ENCODE measurements at regions not wholly inside any gene's neighbourhood (a gene's known extent, or its start where the extent isn't known, plus 50 kb on each side); places are given as distances from the start of the nearest gene placed in this dataset.

DNA sequence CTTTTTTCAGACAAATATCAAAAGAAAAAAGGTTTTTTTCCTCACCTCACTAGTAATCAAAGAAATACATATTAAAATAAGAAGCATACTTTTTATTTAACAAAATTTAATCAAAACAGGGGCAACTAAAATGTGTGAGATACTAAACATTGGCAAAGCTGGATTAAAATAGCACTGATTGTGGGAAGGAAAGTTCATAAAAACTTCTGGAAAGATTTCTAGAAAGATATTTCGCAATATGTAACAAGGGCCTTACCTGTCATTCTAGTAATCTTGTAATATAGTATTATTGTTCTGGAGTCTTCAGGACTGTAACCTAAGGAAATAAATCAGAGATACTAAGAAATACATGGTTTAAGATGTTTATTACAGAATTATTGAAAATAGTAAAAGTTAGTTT, 482.5 kb downstream of the SUCLA2 start:
- DNase-seq (ENCODE audit: low spot score): no peak

DNA sequence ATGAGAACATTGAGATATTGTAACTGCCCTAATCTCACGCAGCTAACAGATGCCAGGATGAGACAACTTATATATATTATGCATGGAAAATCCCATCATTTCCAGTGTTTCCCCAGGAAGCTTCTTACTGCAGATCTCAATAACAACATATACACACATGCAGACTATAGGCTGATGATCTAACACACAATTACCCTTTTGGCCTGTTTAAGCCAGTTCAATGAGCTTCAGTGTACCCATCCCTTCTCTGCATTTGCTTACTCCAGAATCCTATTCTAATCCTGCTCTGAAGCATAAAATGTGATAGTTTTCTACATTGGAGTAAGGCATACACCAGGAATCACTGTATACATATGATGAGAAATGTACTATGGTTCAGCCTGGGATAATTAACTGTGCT, 489.4 kb downstream of the SUCLA2 start:
- no peak for DNase-seq (ENCODE audit: low spot score)

DNA sequence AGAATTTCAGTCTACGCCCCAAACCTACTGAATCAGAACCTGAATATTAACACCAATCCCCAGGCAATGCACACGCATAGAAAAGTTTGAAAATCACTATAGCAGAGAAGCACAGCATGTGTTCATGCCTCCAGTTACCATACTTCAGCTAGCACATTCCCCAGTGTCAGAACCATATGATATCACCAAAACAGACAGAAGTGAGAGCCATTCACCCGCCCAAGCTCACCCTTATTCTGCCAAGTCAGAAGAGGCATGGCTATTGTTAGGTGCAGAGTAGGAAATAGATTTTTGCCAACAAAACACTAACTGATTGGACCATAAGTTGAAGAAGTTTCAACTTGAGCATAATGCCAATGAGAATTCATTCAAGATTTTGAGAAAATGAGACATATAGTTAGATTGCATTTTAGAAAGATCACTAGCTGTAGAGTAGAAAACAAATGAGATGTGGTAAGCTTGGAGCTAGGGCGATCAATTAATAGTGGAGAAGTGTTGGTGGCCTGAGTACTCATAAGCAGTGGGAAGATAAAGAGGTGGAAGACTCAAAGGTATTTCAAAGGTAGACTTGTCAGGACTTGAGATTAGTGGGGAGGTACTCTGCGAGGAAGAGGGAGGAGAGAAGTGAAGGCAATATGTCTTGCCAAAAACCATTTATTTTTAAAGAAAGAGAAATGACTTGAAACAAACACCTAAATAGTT, 492.4 kb downstream of the SUCLA2 start:
- no peak for DNase-seq (ENCODE audit: low spot score)

DNA sequence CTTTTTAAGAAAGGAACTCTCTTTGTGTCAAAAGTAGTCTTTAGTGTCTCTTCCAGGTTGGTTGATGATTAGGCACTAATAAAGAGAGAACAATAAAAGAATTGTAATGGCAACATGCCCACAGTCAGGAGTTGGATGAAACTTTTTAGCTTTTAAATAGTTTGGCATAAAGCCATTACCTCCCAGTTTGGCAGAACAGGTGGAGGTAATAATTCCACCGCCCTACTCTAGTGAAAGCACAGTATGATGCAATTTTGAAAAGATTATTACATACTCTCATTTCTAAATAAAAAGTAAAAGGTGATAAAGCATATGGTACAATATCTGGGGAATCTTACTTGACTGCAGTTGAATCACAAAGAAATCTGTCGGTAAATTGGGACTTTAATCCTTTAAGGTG, 497.6 kb downstream of the SUCLA2 start:
- DNase-seq (ENCODE audit: low spot score): no peak

DNA sequence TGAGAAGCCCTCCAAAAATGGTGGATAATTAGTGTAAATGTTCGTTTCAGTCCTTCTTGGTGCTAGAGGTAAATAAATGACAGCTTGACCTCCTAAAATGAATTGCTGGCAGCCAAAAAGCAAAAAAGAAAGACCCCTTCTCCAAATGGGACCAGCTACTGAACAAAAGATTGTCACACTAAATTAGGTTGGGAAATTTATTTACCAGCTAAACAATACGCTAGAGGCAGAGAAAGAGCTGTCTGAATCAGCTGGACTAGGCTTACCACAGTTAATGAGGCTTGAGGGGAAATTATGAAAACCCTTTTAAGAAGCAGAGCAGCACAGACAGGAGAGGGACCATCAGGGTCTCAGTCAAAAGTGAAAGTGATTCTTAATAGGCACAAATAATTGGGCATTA, 498.9 kb downstream of the SUCLA2 start:
- DNase-seq (ENCODE audit: low spot score): no peak

DNA sequence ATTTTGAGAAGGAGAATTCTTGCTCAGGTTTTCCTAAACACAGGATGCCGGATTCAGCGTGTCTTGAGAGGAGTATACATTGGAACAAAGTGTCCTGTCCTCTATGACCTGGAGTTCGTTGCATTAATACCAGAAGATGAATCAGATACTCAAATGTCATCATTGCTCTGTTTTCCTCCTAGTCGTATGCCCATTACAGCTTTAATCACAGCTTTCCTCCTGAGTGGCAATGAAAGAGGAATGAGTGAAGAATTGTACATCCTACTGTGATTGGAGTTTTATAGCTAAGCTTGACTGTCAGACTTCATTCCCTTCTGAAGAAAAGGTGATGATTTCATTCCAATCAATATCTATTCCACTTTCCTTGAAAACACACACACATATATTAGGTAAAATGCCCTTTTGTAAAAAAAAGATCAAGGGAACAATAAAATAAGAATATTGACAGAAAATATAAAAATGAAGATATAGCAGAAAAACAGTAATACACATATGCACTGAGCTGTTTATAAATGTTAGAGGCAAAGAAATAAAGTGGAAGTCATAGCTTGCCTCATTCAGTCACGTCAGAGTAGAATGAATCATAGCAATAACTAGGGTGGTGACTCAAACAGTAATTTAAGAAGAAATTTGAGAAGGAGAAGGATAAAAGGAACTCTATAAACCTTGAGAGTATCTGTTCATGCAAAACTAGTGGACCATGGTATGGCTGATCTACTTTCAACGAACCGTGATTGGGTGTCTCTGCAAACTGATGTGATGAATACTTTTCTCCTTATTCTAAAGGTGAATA, 501.5 kb downstream of the SUCLA2 start:
- DNase-seq (ENCODE audit: low spot score): peak; percentile 43

DNA sequence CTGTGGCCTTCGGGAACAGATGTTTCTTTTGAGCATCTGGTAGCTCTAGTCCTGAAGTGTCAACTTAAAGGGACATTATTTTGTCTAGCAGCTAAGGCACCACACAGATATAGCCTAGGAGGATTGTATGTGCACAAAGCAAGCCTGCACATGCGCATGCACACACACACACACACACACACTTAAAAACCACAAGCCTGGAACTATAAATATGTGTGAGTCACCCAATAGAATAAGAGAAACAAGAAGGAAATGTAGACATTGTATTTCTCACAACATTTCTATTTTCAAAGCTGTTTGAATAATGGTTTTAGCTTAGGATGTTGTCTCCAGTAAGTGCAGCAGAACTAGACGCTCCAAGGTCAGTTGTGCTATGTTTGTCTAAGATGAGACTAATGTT, 516.5 kb downstream of the SUCLA2 start:
- peak; percentile 31 for DNase-seq (ENCODE audit: low spot score)

DNA sequence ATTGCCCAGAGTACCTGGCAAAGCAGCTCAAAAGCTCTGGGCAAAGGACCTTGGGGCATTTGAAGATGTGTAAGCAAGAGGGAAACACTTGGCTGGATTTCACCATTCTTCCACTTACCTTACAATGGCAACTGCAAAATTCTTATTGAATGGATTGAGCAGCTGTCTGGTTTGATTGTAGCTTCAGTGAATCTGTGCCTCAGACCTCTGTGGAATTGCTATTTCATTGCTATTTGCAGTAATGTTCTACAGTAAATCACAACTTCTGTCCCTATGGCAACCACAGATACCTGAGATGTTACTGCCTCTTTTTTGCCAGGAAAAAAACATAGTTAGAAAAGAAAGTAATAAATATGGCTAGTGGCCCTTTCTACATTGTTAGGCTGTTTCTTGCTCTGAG, 519.5 kb downstream of the SUCLA2 start:
- no peak for DNase-seq (ENCODE audit: low spot score)

DNA sequence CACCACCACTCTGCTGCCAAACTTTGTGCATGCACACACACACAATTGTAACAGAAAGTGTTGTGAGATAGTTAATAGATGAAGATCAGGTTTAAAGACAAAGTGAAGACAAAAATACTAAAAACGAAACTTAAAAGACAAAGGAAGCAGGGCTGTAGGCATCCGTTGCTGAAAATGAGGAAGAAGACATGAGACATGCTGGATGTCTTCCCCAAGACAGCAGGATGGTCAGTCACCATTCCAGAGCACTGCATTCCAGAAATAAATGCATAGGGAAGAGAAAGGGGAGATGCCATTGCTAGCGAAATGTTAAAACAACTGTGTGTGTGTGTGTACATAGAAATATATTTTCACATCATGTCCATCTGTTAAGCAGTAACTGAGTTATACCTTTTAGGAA, 520.1 kb downstream of the SUCLA2 start:
- DNase-seq (ENCODE audit: low spot score): no peak

DNA sequence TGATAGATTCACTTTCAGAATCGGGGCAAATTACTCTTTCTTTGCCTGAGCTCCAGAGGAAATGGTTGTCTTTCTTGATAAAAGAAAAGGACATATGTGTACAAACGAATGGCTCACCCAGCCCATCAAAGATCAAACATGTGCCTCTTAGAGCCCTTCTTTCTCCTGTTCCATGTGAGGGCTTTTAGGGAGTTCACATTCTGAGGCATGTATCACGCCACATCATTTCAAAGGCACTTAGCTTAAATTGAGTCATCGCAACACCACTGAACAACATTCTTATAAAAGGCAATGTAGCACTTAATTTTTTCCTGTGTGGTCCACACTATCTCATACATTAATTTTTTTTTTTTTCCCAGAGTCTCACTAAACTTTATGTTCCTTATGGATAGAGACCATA, 521.0 kb downstream of the SUCLA2 start:
- peak; percentile 36 for DNase-seq (ENCODE audit: low spot score)

DNA sequence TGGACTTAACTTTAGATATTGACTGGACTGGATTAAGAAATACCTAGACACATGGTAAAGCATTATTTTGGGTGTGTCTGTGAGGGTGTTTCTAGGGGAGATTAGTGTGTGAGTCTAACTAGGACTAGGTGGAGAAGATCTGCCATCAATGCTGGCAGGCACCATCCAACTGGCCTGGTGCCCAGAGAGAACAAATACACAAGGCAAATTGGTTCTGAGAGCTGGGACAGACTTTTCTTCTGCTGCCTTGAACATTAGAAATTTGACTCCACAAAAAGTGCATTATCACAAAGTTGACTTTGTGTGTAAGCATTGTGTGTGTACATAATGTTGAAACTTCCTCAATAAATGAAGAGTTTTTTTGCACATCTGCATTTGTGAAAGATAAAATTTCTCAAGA, 522.1 kb downstream of the SUCLA2 start:
- no peak for DNase-seq (ENCODE audit: low spot score)

DNA sequence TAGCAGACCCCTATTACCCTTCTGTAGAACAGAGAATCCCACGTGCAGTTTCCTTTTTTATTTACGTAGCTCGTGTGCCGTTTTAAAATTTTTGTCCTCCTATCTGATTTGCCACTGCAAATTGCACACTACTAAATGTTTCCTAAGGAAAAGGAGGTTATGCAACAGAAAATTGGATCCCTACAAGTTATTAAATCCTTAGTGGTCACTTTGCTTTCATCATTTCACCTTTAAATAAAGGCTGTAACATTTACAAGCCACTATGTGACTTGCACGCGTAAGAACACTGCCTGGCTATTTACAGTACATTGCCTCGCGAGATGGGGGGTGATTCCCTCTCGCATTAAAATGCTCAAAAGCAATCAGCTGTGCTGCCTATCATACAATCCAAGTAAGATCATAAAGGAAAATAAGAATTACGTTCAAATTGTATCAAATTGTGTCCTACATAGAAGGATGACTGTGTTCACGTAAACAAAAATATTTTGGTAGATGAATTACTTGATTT, 525.6 kb downstream of the SUCLA2 start:
- DNase-seq (ENCODE audit: low spot score): no peak

DNA sequence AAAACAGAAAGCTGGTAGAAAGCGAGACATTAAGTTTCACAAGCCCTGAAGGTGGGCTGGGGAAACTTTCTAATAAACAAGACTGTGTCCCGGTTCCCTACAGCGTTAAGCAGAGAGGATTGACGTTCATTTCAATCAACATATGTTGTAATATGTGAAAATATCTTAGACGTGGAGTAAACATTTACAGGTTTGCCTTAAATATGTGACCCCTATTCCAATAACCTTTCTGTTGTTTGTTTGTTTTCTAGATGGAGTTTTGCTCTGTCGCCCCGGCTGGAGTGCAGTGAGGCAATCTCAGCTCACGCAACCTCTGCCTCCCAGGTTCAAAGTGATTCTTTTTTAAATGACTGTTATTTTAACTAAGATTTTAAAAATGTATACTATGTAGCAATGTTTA, 526.2 kb downstream of the SUCLA2 start:
- no peak for DNase-seq (ENCODE audit: low spot score)

DNA sequence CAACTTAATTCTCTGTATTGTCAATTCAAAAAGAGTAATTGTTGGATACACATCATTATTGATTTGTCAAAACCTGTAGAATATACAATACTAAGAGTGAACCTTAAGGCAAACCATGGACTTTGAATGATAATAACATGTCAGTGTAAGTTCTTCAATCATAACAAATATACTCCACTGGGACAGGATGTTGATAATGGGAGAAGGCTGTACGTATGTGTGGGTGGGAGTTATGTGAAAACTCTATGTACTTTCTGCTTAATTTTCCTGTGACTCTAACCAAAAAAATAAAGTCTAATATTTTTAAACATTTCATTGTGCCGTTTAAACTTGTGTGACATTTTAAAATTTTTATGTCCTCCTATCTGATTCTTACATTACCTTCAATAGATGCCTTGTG, 526.7 kb downstream of the SUCLA2 start:
- DNase-seq (ENCODE audit: low spot score): no peak

DNA sequence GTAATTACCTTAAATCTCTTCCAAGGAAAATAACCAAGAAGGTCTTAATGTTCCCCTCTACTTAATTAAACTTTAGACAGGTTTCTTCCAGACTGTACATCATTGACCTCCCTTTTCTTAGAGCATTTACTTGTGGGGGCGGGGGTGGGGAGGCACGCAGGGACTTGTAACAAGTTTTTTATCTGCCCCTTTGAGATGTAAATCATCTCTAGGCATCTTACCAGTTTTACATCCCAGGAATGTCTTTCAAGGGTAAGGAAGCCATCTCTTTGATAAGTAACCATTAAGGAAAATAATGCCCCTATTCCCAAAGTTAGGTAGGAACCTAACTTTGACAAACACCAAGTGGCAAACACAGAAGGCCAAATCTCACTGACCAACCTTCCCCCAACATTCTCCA, 528.6 kb downstream of the SUCLA2 start:
- DNase-seq (ENCODE audit: low spot score): no peak

DNA sequence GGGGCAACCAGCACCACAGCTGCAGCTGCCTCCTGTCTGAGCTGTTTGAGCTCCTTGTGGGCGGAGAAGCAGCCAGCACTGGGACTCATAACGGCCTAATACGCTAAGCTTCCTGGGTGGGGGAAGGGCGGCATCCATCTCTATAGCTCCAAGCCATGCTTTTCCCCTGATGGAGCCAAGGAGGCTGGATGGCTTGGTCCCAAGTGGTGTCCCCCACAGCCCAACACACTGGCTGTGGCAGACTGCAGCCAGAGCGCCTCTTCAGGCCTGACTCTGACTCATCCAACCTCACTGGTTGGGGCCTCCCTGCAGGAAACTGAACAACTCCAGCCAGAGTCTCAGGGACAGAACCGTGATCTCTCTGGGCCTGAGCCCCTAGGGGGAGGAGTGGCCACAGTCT, 537.3 kb downstream of the SUCLA2 start:
- DNase-seq (ENCODE audit: low spot score): no peak

DNA sequence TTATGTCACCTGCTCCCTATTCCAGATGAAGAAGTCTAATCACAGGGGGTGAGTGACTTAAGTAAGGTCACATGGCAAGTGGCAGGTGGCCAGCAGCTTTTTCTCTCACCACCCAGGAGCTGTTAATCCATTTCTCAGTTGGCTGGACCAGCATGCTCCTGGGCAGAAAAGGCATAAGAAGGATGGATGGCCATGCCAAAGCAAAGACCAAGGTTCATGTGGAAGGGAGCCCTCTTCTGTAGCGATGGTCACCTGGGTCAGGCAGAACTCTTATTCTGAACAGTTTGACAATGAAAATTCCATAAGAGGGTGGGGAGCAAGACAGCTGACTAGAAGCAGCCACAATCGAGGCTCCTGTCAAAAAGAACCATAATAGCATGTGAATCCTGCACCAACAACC, 538.1 kb downstream of the SUCLA2 start:
- DNase-seq (ENCODE audit: low spot score): no peak

DNA sequence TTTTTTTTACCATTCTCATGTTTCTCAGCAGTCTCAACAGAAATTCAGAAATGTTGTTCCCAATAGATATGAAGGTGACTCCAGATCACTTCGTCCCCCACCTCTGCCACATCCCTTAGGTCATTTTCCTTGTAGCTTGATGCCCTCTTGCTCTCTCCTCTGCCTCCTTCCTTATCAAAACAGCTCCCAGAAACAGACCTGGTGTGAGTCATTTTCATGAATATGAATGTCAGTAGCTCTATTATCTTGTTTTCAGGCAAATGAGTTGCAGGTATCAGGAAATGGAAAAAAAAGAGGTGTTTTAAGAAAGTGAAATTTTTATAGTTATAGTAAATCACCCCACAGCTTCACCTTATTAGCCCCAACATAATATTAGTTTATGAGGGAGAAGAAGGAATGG, 539.3 kb downstream of the SUCLA2 start:
- no peak for DNase-seq (ENCODE audit: low spot score)

DNA sequence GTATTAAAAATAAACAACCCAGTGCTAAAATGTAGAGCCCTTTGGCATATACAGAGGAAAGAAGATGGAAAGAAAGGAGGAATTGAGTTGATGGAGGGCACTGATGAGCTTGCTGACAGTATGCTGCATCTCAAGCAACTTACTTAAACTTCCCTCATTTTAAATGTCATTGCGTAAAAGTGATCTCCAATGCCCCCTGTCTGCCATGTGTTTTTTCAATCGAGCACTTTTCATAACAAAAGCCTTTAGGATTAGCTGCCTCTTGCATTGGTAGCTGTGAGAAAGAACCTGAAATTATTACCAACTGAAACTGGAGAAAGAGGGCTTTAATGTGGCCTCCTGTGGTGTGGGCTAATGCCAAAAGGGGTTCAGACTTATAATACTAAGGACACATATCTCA, 541.6 kb downstream of the SUCLA2 start:
- DNase-seq (ENCODE audit: low spot score): no peak

DNA sequence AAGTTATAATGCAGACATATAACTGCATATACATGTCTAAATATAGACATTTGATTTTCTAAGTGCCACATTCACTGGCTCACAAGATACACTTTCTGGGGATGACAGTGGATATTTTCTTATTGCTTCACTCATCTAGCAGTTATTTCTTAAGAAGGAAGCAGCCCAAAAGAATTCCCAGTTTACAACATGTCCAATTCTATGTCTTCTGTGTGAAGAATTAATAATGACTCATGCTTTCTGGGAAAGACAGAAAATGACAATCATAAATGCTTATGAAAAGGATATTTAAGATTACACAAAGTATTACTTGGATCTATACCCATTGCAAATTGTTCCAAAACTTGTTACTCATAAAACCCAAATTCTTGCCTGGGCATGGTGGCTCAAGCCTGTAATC, 543.4 kb downstream of the SUCLA2 start:
- no peak for DNase-seq (ENCODE audit: low spot score)

DNA sequence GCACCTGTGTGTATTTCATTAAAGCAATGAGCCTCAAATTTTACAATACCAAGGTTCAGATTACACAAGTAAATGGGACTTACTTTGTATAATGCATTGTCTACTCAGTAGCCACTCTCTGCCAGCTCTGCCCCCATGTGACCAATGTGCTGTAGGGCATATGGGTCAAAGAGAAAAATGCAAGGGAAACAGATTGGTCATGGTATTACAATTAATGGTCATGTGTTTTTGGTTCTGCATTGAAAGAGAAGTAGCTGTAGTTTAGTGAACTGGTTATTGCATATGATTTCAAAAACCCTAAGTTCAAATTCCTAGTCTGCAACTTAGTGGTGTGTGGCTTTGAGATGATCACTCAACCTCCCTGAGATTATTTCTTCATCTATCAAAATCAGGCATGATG, 545.4 kb downstream of the SUCLA2 start:
- peak; percentile 14 for DNase-seq (ENCODE audit: low spot score)

DNA sequence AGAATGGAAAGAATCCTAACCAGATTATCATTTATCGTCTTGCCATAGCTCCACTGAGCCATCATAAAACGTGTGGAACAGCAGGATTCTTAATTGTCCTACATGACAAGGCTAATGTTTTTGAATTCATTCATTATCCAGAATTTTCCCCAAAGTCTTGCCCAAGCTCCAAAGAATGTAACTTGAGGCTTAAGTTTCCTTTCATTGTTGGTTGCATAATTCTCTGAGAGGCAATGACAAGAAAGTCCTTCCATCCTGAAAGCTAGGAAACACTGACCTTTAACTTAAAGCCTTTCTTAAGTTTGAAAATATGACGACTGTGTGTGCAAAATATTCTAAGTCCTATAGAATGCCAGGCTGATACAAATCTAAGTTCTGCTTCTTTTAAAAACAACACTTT, 546.1 kb downstream of the SUCLA2 start:
- no peak for DNase-seq (ENCODE audit: low spot score)

DNA sequence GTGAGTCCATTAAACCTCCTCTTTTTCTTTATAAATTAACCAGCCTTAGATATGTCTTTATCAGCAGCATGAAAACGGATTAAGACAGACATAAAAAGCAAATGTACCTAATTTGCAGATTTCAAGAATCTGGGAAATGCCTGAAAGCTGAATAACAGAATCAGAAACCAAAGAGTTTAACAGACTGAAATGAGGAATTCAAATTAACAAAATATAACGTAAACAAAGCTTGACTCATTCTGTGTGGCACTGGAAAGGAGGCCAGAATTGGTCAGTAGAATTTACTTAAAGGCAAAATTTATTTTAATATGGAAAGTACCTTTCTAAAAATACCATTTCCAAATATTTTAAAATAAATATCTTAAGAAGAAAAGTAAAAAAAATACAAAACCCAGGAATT, 540.6 kb upstream of the HTR2A start:
- no peak for DNase-seq (ENCODE audit: low spot score)
